Stimulated activated CD4-positive, alpha-beta T cell treated with anti-CD3 and anti-CD28 coated beads, Interleukin-15, amount 100 ng/mL, for 24 hours (primary cell): ENCODE measurements at regions not wholly inside any gene's neighbourhood (a gene's known extent, or its start where the extent isn't known, plus 50 kb on each side); places are given as distances from the start of the nearest gene placed in this dataset.

ENCODE experiments used
- DNase-seq: peaks from one replicate; pipeline ENCODE4 v3.0.0-alpha.2; 2020

DNA sequence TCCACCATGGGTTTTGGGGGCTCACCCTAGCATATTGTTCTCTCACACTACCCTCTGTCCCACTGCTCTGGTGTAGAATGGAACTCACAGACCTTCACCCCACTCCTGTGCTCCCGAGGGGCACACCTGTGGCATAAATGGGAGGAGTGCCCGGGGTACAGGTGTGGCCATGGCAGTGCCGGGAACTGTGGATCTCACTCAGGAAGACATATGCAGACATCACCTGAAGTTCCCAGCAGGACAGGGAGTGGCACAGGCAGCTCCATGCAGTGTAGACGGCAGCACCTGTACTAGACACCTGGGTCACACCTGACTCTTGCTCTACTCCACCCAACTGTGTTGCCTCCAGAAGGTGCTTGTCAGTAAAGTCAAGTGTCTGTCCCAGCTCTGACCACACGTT lies 57.6 kb upstream of the MRPS22 start:
- no peak for DNase-seq

- DNase-seq: no peak
These were observed 57.0 kb upstream of the MRPS22 start for GRCh38 chr3:139286825-139287224.

- no peak for DNase-seq
These were observed 56.3 kb upstream of the MRPS22 start for GRCh38 chr3:139287557-139287956.

GRCh38 chr3:139288266-139288821 lies 55.5 kb upstream of the MRPS22 start:
- no peak for DNase-seq

DNA sequence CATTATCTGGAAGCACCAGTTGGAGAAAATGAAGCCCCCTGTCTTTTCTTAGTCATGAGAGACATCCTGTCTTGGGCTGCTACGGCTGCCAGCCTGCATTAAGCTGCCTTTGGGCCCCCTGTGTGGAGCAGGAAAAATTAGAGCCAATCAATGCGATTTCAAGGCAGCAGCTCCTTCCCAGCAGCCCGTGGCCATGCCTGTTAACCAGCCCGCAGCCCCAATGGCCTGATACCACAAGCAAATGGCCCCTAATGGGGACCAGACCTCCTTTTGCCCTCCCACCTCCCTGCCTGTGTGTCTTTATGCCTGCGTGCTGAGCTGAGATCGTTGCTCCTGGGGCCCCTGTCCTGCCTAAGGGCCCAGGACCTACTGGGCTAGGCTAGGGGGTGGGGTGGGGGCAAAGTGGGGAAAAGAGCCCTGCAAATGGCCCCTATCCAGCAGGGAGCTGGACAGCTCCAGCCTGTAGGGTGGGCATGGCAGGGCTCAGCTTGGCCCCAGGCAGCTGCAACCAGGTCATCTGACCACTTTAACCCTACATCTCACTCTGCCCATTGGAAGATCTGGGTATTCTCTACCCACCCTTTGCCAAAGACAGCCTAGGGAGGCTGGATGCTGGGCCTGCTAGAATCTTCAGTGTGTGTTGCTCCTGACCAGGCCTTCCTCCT lies 53.8 kb upstream of the MRPS22 start:
- no peak for DNase-seq

DNA sequence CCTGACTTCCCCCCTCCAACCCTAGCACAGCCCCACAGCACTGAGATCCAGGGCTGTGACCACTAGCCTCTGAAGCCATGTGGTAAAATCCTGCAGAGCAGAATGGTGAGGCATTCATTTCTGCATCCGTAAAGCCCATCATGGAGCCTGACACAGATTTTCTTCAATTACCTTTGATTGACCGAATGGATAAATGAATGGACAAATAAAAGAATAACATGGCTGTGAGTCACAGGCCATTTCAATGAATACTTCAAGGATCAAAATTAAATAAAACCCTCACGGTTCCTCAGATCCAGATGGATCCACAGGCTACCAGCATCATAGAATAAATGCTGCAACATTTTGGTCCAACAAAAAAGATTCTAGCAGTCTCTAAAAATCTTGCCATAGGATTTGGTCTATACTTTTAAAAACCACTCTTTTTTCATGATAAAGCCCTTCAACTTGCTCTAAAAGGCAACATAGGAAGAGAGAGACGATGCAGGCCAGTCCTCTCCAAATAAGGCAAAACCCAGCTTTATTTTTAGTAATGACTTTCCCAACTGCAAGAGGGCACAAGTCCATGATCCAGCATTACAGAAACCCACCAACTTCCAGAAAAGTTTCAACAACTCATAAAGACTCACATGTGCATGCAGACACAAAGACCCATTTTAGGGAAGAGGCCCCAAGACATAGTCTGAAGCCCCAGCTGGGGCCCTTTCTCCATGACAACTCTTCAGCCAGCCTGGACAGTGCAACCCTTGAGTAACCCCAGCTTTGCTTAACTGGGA lies 52.4 kb upstream of the MRPS22 start:
- DNase-seq: no peak

DNA sequence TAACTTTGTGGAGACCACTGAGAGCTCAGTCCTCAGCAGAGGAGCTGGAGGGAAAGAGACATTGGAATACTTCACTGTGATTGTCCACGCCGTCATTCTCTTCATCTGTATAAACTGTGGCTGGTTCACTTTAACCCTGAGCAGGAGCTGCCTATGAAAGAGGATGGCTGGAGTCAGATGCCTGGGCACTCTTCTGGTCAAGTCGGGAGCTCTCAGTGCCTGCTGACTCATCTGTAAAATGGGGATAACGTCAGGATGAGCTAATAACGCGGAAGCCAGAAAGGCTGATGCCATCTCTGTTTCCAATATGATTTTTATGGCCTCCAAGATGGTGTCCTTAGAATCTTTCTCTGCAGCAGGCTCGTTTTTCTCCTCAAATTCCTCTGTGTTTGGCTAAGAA lies 51.6 kb upstream of the MRPS22 start:
- no peak for DNase-seq

GRCh38 chr3:139292711-139293664 lies 50.8 kb upstream of the MRPS22 start:
- DNase-seq: no peak

DNA sequence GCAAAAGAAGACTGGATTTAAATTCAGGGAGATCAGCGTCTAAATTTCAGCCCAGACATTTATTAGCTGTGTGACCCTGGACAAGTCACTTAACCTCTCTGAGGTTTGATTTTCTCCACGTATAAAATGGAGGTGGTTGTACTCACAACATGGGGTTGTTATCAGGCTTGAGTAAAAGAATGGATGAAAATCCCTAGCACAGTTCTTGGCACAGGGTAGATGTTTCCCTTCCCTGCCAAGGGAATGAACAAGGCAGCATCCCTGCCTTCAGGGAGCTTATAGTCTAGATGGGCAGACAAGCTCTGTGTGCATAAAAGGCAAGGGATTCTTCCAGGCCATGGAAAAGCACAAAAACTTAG lies 50.2 kb upstream of the MRPS22 start:
- DNase-seq: no peak
